BLaER1 treated with 17β-estradiol and CSF1 and Interleukin-3, amounts not matched to agents 10 nM and 100 nM (cell line): ENCODE measurements at regions not wholly inside any gene's neighbourhood (a gene's known extent, or its start where the extent isn't known, plus 50 kb on each side); places are given as distances from the start of the nearest gene placed in this dataset.

Experiments
- H3K27ac ChIP-seq, 11 experiments: shearing (Covaris generic); formaldehyde crosslinking; 2 replicates each; pipeline ENCODE4 v1.8.1; 2022
- H3K27me3 ChIP-seq, 11 experiments: shearing (Covaris generic); formaldehyde crosslinking; 2 replicates each; pipeline ENCODE4 v1.8.1; 2022
- H3K36me3 ChIP-seq, 11 experiments: shearing (Covaris generic); formaldehyde crosslinking; 2 replicates each; pipeline ENCODE4 v1.8.1; 2022
- H3K4me1 ChIP-seq, 10 experiments: shearing (Covaris generic); formaldehyde crosslinking; 2 replicates each; pipeline ENCODE4 v1.8.1; 2022
- H3K4me2 ChIP-seq, 11 experiments: shearing (Covaris generic); formaldehyde crosslinking; 2 replicates each; pipeline ENCODE4 v1.8.1; 2022
- H3K4me3 ChIP-seq, 10 experiments: shearing (Covaris generic); formaldehyde crosslinking; 2 replicates each; pipeline ENCODE4 v1.8.1; 2022
- H3K9ac ChIP-seq, 11 experiments: shearing (Covaris generic); formaldehyde crosslinking; 2 replicates each; pipeline ENCODE4 v1.8.1; 2022
- H3K9me3 ChIP-seq, 11 experiments: shearing (Covaris generic); formaldehyde crosslinking; replicated peaks in 1 of 11; 2 replicates each; pipeline ENCODE4 v1.8.1; 2022
- H4K20me1 ChIP-seq, 11 experiments: shearing (Covaris generic); formaldehyde crosslinking; 2 replicates each; pipeline ENCODE4 v1.8.1; 2022
- Cebpa-rat ChIP-seq, 11 experiments: shearing (Covaris generic); IDR thresholded peaks; 2 replicates each; pipeline ENCODE4 v1.8.1; 2022

DNA sequence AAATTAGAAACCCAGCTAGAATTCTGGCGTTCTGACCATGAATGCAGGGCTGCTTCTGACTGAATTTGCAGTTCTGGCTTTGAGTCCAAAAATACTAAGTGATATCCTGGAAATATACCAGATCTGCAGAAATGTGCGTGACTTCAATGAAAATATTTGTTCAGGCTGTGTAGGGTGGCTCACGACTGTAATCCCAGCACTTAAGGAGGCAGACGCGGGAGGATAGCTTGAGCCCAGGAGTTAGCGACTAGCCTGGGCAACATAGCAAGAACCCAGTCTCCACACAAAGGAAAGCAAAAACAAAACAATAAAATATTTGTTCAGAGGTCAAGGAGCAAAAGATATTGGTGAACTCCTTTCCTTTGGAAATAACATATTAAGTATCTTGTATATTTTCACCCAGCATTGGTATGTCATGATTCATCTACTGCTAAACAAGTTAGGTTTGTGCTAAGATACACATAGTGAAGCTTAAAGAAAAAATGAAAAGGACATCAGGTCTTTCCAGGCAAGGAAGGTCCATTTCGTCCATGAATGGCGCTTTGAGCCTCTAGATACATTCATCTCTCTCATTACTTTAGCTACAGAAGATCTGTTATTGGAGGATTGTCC lies 239.2 kb downstream of the CMPK2 start:
- H4K20me1 ChIP-seq = no peaks in the 10 kb centered on the region
- TF ChIP-seq Cebpa-rat (IDR thresholded peaks at IDR 0.05) = no peak
- H3K36me3 ChIP-seq = no peaks in the 10 kb centered on the region
- no peak overlapping the region for H3K9ac ChIP-seq
- H3K27ac ChIP-seq = no peak overlapping the region
- H3K4me3 ChIP-seq = no peak overlapping the region
- H3K9me3 ChIP-seq = no peaks in the 10 kb centered on the region
- no peak overlapping the region for H3K4me2 ChIP-seq
- H3K4me1 ChIP-seq = no peaks in the 10 kb centered on the region
- H3K27me3 ChIP-seq = no peaks in the 10 kb centered on the region

DNA sequence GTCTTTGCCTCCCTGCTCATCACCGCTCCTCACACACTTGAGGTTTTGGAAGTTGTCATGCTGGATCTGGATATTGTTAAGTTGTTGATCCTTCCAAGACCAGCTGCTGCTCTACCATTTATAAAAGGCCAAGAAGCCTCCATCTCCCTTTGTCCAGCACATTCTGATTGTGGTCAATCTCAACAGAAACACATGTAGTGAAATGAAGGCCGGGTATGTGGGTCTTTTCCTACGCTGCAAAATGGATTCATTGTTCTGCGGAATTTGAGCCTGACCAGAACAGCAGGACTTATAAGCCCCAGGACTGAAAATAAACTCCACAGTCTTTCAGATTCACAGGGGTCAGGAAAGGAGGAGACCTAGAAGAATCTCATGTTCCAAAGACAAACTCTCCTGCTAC lies 238.4 kb downstream of the CMPK2 start:
- no peak overlapping the region for H3K9ac ChIP-seq
- H3K4me2 ChIP-seq = no peak overlapping the region
- H3K27ac ChIP-seq = no peak overlapping the region
- H3K36me3 ChIP-seq = no peaks in the 10 kb centered on the region
- no peaks in the 10 kb centered on the region for H3K27me3 ChIP-seq
- no peaks in the 10 kb centered on the region for H3K4me1 ChIP-seq
- H3K4me3 ChIP-seq = no peak overlapping the region
- TF ChIP-seq Cebpa-rat (IDR thresholded peaks at IDR 0.05) = no peak
- no peaks in the 10 kb centered on the region for H4K20me1 ChIP-seq
- no peaks in the 10 kb centered on the region for H3K9me3 ChIP-seq

DNA sequence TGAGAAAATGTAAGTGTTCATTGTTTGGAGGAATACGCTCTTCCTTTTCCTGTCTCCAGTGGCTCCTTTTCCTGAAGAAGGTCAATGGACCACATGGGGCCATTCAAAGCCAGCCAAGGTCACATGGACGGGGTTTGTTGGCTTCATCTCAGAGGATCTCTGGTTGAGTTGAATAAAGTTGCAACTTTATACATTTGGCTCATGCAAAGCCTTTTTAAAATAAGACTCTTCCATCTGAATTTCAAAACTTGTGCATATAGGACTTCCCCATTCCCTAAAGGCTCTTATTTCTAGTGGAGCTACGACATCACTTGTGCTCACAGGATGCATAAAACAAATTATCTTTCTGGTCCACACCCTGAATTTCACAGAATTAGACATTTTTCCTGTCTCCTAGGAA lies 235.5 kb downstream of the CMPK2 start:
- TF ChIP-seq Cebpa-rat (IDR thresholded peaks at IDR 0.05) = no peak
- no peaks in the 10 kb centered on the region for H3K27me3 ChIP-seq
- no peak overlapping the region for H3K9ac ChIP-seq
- H3K27ac ChIP-seq = no peak overlapping the region
- no peaks in the 10 kb centered on the region for H4K20me1 ChIP-seq
- H3K36me3 ChIP-seq = no peaks in the 10 kb centered on the region
- H3K4me2 ChIP-seq = no peak overlapping the region
- H3K4me1 ChIP-seq = no peaks in the 10 kb centered on the region
- no peak overlapping the region for H3K4me3 ChIP-seq
- no peaks in the 10 kb centered on the region for H3K9me3 ChIP-seq

DNA sequence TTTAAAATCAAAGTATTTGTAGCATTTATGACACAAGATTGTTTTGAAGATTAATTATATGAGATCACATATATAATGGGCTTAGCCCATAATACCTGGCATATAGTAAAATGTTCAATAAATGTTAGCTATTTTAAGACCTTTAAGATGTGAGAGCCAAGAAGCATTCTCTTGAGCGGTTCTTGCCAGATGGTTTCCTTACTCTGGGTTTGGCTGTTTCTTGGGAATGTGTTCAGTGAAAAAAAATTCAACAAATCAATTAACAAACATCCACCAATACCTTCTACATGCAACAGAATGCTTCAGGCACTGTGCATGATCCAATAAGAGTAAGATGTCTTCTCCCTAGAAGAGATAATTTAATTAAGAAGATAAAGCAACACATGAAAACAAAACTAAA lies 230.4 kb downstream of the CMPK2 start:
- peaks cover 0 to 5% (median 0%) of the 10 kb centered on the region in 10 experiments; a peak in 1 of 20 replicates for H3K4me1 ChIP-seq
- no peak overlapping the region for H3K27ac ChIP-seq
- H3K4me2 ChIP-seq = no peak overlapping the region
- no peaks in the 10 kb centered on the region for H3K27me3 ChIP-seq
- H4K20me1 ChIP-seq = no peaks in the 10 kb centered on the region
- no peak for TF ChIP-seq Cebpa-rat (IDR thresholded peaks at IDR 0.05)
- H3K4me3 ChIP-seq = no peak overlapping the region
- no peaks in the 10 kb centered on the region; a peak in 1 of 22 replicates for H3K9me3 ChIP-seq
- H3K9ac ChIP-seq = no peak overlapping the region
- no peaks in the 10 kb centered on the region for H3K36me3 ChIP-seq

DNA sequence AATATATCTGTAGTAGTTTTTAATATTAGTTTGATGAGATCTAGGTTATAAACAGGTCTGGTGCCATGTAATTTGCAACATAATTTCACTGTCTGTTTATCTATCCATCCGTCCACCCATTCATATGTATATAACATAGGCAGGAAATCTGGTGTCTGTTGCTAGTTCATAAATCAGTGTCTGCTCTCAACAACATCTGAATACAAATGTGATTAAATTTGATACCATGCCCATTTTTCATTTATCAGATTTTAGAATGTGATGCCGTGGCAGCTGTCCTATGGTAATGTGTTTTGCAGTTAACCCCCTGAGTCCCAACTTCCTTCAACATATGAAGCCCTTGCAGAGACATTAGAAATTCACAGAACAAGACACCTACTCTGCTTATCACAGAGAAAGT lies 228.4 kb downstream of the CMPK2 start:
- Histone ChIP-seq H3K27ac (no peak overlapping the region), H3K4me1 (peaks cover 0 to 5% (median 0%) of the 10 kb centered on the region in 10 experiments; a peak in 1 of 20 replicates), H3K4me2 (no peak overlapping the region), H3K9me3 (no peaks in the 10 kb centered on the region; a peak in 1 of 22 replicates), H3K27me3 (no peaks in the 10 kb centered on the region), H3K4me3 (no peak overlapping the region), H3K9ac (no peak overlapping the region), H3K36me3 (no peaks in the 10 kb centered on the region), H4K20me1 (no peaks in the 10 kb centered on the region)
- TF ChIP-seq Cebpa-rat (IDR thresholded peaks at IDR 0.05) = no peak

DNA sequence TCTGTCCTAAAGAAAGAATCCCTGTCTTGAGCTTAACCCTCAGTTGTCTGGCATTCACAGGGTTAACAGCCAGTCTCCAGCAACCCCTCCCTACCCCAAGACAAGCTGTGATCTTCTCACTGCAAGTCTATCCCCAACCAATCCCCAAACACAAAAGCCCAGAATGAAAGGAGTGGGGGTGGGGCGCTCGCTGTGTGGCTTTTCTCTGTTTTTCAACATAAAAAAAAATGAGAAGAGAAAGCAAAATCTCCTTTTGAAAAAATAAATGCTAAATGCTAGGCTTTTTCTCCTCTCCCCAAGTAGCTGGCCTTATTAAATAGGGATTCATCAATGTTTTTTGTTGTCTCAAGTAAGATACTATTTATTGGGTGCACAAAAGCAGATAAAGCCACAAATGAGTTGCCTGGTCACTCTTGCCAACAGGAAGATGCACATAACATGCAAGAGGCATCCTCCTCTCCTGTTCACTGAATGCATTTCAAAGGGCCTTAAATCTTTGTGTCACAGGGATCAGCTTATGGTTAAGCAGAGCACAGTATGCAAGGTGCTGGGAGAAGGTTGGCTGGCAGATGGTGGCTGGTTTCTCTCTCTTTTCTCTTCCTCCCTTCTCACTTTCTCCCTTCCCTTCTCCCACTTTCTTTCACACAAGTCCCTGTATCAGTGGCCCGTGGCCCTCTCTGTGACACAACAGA lies 225.6 kb downstream of the CMPK2 start:
- no peak overlapping the region for H3K9ac ChIP-seq
- no peak overlapping the region for H3K4me3 ChIP-seq
- H3K36me3 ChIP-seq = no peaks in the 10 kb centered on the region
- H3K4me2 ChIP-seq = no peak overlapping the region
- H3K9me3 ChIP-seq = no peaks in the 10 kb centered on the region; a peak in 1 of 22 replicates
- TF ChIP-seq Cebpa-rat (IDR thresholded peaks at IDR 0.05) = no peak
- H3K27ac ChIP-seq = no peak overlapping the region
- H3K27me3 ChIP-seq = no peaks in the 10 kb centered on the region
- no peaks in the 10 kb centered on the region for H4K20me1 ChIP-seq
- H3K4me1 ChIP-seq = peaks cover 0 to 9% (median 0%) of the 10 kb centered on the region in 10 experiments; a peak in 1 of 20 replicates

DNA sequence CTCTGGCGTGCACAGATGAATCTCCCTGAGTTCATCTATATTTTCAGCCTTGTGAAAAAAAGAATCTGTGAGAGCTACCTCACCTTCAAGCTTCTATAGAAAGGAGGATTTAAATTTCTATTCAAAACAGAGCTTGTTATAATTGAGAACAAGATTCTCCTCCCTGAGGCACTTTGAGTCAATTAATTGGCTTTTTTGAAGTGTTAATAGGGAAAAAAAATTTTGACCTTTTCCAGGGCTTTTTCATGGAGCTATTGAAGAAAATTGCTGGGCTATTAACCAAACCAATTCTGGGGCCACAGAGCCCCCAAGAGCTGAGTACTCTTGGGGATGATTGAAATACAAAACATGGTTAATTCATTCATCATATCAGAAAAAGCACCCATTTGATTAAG lies 225.1 kb downstream of the CMPK2 start:
- no peaks in the 10 kb centered on the region for H4K20me1 ChIP-seq
- H3K4me1 ChIP-seq = peaks cover 0 to 9% (median 0%) of the 10 kb centered on the region in 10 experiments; a peak in 1 of 20 replicates
- H3K27me3 ChIP-seq = no peaks in the 10 kb centered on the region
- TF ChIP-seq Cebpa-rat (IDR thresholded peaks at IDR 0.05) = no peak
- no peak overlapping the region for H3K4me3 ChIP-seq
- H3K4me2 ChIP-seq = no peak overlapping the region
- no peaks in the 10 kb centered on the region; a peak in 1 of 22 replicates for H3K9me3 ChIP-seq
- no peak overlapping the region for H3K9ac ChIP-seq
- no peak overlapping the region for H3K27ac ChIP-seq
- H3K36me3 ChIP-seq = no peaks in the 10 kb centered on the region

DNA sequence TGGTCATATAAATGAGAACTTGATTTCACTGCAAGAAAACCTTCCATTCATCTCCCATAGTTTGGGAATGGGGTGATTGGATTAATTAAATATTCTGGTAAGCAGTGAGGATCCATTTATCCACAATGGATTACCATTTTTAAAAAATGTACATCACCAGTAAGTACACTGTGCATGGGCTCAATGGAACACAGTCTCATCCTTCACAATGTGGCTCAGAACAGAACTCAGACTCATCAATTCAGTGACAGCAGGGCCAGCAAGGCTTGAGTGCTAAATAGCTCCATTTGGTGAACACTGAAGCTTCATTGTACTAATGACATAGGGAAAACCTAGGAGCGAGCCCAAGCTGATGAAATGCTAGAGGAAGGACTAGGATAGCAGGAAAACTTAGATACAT lies 223.8 kb downstream of the CMPK2 start:
- H3K4me3 ChIP-seq = no peak overlapping the region
- H3K27ac ChIP-seq = no peak overlapping the region
- no peak for TF ChIP-seq Cebpa-rat (IDR thresholded peaks at IDR 0.05)
- no peaks in the 10 kb centered on the region for H3K36me3 ChIP-seq
- no peaks in the 10 kb centered on the region; a peak in 1 of 22 replicates for H3K9me3 ChIP-seq
- H4K20me1 ChIP-seq = no peaks in the 10 kb centered on the region
- no peak overlapping the region for H3K4me2 ChIP-seq
- H3K4me1 ChIP-seq = peaks cover 0 to 9% (median 0%) of the 10 kb centered on the region in 10 experiments; a peak in 1 of 20 replicates
- H3K27me3 ChIP-seq = no peaks in the 10 kb centered on the region
- no peak overlapping the region for H3K9ac ChIP-seq

DNA sequence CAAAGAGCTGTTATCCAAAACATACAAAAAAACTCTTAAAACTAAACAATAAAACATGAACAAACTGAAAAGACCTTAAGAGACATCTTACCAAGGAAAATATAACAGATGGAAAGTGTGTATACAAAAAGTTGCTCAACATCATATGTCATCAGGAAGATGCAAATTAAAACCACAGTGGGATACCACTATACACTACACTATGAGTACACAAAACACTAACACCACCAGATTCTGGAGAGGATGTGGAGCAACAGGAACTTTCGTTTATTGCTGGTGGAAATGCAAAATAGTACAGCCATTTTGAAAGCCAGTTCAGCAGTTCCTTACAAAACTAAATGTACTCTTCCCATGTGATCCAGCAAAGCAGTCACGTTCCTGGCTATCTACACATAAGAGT lies 221.4 kb downstream of the CMPK2 start:
- H3K27me3 ChIP-seq = no peaks in the 10 kb centered on the region
- H3K36me3 ChIP-seq = no peaks in the 10 kb centered on the region
- TF ChIP-seq Cebpa-rat (IDR thresholded peaks at IDR 0.05) = no peak
- no peak overlapping the region for H3K4me3 ChIP-seq
- H3K4me2 ChIP-seq = no peak overlapping the region
- no peak overlapping the region for H3K9ac ChIP-seq
- H3K9me3 ChIP-seq = no peaks in the 10 kb centered on the region
- no peak overlapping the region for H3K27ac ChIP-seq
- H3K4me1 ChIP-seq = peaks cover 0 to 9% (median 0%) of the 10 kb centered on the region in 10 experiments; a peak in 1 of 20 replicates
- no peaks in the 10 kb centered on the region for H4K20me1 ChIP-seq

DNA sequence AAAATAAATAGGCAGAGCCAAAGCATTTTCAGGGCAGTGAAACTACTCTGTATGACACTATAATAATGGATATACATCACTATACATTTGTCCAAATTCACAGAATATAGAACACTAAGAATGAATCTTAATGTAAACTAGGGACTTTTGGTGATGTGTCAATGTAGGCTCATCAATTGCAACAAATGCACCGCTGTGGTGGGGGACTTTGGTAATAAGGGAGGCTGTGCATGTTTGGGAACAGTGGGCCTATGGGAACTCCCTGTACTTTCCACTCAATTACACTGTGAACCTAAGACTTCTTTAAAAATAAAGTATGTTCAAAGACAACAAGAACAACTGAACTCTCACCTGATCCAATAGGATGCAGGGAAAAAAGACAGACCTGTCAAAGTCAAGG lies 220.7 kb downstream of the CMPK2 start:
- H3K4me2 ChIP-seq = no peak overlapping the region
- H3K4me3 ChIP-seq = no peak overlapping the region
- no peaks in the 10 kb centered on the region for H3K27me3 ChIP-seq
- H3K9me3 ChIP-seq = no peaks in the 10 kb centered on the region
- no peak overlapping the region for H3K9ac ChIP-seq
- no peak for TF ChIP-seq Cebpa-rat (IDR thresholded peaks at IDR 0.05)
- H4K20me1 ChIP-seq = no peaks in the 10 kb centered on the region
- H3K4me1 ChIP-seq = peaks cover 0 to 9% (median 0%) of the 10 kb centered on the region in 10 experiments; a peak in 1 of 20 replicates
- H3K36me3 ChIP-seq = no peaks in the 10 kb centered on the region
- H3K27ac ChIP-seq = no peak overlapping the region
